GM19372 (cell line): ENCODE measurements at regions not wholly inside any gene's neighbourhood (a gene's known extent, or its start where the extent isn't known, plus 50 kb on each side); places are given as distances from the start of the nearest gene placed in this dataset.
"Not testable (repeated sequence)": the region's sequence is repeated elsewhere in the genome, so short reads cannot be mapped to it uniquely, and the experiment has no call there.

Experiments used
- ATAC-seq: cut with Tn5 transposase; IDR thresholded peaks from one replicate; pipeline ENCODE4 v1.9.1; 2021; ENCODE audit warnings: mild to moderate bottlenecking, low read depth, moderate library complexity; ENCODE audit not compliant: unreplicated experiment

DNA sequence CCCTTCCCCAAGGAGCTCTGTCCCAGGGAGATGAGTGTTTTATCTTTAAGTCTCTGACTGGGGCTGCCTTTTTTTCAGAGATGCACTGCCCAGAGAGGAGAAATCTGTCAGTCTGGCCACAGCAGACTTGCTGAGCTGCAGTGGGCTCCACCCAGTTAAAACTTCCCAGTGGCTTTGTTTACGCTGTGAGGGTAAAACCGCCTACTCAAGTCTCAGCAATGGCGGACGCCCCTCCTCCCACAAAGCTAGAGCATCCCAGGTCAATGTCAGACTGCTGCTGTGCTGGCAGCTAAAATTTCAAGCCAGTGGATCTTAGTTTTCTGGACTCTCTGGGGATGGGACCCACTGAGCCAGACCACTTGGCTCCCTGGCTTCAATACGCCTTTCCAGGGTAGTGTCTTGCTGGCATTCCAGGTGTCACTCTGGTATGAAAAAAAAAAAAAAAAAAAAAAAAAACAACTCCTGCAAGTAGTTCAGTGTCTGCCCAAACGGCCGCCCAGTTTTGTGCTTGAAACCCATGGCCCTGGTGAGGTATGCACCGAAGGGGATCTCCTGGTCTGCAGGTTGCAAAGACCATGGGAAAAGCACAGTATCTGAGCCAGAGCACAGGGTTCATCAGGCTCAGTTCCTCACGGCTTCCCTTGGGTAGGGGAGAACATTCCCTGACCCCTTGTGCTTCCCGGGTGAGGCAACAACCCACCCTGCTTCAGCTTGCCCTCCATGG is 1616.1 kb upstream of the ADGRL3 start:
- no peak for ATAC-seq

DNA sequence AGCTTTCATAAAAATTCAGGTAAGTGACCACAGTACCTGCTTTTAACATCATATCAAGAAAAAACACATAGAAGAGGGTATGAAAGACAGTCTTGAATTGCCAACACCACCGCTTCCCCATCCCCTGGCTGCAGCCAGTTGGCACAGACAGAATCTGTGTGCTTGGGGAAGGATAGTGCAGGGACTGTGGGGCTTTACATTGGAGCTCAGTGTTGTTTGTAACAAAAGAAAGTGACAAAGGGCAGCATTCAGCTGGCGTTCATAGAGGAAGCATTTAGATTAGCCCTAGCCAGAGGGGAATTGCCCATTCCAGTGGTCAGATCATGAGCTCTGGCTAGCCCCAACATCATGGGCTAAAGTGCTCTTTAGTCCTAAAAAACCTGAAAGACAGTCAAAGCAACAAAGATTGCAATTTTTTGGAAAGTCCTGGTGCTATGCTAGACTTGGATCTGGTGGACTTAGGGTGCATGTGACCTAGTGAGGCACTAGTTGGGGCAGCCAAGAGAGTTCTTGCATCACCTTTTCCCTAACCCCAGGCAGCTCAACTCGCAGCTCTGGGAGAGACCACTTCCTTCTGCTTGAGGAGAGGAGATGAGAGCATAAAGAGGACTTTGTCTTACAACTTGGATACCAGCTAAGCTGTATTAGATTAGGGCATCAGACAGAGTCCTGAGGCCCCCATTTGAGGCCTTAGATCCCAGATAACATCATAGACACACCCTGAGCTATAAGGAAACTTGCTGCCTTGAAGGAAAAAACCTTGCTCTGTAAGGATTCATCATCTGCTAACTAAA is 1602.4 kb upstream of the ADGRL3 start:
- ATAC-seq = no peak

DNA sequence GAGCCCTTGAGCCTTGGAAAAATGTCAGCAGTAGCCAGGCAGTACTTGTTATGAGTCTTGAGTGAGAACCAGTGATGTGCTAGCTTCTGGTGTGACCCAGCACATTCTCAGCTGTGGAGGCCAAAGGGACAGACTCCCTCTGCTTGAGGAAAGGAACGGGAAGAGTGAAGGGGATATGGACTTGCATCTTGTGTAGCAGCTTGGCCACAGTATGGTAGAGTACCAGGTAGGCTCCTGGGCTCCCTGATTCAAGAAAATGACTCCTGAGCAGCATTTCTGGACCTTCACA is 1601.9 kb upstream of the ADGRL3 start:
- ATAC-seq = no peak

DNA sequence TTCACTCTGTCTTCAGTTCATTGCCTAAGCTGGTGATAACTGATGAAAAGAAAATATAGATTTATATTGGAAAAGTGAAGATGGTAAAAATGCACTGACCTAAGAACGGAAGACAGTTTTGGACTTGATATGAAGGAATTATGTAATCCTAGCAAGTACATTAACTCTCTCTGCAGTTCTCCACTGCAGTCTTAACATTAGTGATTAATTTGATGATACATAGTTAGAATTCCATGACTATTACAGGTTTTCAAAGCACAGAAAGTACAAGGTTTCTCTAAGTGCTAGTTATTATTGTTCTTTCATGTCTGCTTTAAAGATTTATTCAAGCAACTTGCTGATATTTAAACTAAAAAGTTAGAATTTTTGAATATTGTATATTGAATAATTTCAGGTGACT is 1591.7 kb upstream of the ADGRL3 start:
- no peak for ATAC-seq

DNA sequence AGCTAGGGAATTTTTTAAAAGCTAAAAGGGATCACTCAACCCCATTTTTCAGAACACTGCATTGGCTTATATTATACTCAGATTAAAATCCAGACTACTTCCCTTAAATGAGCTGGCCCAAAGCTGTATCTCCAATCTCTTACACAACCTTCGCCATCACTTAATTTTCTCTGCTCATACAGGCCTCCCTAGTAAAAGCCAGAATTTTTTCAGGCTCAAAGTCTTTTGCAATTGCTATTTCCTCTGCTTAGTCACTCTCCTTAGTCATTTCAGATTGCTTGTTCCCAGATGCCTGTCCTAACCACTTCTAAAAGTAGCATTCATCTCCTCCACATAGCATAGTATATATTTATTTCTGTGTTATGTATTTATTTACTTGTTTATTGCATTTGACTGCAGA is 1587.9 kb upstream of the ADGRL3 start:
- ATAC-seq = no peak

DNA sequence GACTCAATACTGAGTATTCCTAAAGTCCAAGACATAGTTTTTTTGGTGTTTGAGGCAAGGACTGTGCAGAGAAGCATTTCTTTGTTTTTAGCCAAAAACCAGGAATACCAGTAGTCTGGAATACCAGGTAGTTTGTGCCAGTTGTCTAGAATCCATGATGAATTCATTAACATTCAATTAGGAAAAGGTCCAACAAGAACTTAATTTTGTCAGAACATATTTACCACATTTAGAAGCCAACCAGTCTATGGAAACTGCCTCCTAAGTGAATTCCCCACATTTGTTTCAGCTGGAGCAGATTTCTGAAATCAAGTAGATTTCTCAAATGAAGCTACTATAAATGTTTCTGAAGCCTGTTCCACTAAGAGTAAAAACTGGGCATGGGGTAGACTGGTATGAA is 1584.8 kb upstream of the ADGRL3 start:
- ATAC-seq = no peak

DNA sequence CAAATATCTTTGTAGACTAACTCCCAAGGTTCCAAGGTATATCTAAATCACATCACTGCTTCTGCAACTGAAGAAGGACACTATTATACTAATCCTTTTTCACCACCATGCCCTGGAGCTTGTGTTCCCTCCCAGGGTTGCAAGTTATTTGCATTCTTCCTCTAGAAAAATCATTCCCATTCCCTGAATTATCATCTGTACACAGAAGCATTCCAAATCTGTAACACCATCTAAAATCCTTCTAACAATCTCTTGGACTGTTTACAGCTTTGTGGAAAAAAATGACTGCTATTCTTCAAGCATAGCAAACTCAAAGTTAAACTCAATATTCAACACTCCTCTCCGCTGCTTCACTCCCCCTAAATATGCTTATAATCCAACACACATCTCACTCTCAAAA is 1570.8 kb upstream of the ADGRL3 start:
- ATAC-seq = no peak

DNA sequence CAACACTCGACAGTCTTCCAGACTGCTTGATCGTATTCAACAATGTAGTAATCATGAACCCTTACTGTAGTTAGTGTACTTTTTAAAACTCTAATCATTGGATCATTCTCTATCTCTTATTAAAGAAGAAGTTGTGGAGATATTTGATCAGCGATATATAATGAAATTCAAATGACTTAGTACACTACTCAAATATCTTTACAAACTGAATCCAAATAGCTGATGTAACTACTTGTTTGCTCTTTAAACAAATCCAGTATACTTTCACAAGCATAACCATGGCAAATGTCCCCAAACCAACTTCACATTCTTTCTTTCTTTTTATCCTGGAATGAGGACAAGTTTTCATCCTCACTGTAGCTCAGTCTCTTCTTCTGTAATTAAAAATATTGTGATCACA is 1569.9 kb upstream of the ADGRL3 start:
- ATAC-seq = no peak

DNA sequence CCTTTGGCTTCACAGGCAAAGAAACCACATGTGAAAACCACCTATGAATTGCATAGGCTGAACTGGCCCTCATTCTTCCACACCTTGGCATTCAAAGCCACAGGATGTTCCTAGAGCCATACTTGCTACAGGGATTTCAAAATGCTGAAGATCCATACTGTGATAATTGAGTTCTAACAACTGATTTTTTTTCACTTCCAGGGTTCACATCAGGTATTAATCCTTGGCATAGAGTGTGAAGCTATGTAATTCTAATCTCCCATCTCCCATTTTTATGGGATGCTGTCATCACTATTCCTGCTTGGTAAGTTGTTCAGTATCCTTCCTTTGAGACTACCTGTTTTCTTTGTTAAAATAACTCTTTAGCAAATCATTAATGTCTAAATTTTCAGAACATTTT is 1569.2 kb upstream of the ADGRL3 start:
- ATAC-seq = no peak

DNA sequence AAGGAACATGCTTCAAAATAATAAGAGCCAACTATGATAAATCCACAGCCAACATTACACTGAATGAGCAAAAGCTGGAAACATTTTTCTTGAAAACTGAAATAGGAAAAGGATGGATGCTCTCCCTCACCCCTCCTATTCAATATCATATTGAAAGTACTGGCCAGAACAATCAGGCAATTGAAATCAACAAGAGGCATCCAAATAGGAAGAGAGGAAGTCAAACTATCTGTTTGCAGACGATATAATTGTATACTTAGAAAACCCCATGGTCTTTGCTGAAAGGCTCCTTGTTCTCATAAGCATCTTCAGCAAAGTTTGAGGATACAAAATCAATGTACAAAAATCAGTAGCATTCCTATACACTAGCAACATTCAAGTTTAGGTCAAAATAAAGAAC is 1562.5 kb upstream of the ADGRL3 start:
- no peak for ATAC-seq

DNA sequence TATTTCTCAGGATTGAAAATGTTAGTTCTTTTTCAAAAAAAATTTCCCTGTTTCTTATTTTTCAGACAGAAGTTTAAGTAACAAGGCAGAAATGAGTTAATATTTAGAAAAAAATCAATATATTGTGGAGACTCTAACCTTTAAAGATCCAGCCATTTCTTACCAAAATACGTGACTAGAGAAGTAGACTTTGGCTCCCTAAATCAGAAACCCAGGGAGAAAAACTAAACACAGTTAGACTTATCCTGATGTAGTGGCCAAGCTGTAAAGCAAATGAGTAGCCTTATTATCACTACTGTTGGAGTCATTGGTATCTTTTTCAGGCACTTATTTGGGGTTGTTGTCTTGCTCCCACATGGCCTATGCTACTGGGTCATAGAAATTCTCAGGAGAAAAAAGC is 1556.4 kb upstream of the ADGRL3 start:
- ATAC-seq = no peak

DNA sequence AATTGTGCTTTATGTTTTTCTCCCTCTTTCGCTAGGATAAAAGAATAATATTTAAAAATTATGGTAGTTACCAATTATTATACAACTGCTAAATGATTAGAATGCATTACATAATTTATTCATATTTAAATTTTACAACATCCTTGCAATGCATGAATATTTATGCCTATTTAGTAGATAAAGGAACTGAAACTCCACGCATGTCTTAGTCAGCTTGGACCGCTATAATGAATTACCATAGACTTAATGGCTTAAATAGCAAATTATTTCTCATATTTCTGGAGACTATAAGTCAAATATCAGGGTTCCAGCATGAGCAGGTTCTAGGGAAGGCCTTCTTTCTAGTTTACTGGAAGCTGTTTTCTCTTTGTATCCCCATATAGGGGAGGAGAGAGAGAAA is 1555.4 kb upstream of the ADGRL3 start:
- no peak for ATAC-seq

DNA sequence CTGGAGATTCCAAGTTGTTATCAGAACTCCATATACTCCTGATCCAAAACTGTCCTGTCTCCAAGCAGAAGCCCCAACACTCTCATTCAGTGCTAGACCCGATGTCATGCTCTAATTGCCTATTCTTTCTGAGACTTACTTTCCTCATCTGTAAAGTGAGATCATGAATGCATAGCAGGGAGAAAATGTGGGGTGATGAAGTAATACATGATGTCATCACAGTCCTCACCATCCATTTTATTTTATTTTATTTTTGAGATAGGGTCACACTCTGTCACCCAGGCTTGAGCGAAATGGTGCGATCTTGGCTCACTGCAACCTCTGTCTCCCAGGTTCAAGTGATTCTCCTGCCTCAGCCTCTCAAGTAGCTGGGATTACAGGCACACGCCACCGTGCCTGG is 1554.0 kb upstream of the ADGRL3 start:
- no peak for ATAC-seq

DNA sequence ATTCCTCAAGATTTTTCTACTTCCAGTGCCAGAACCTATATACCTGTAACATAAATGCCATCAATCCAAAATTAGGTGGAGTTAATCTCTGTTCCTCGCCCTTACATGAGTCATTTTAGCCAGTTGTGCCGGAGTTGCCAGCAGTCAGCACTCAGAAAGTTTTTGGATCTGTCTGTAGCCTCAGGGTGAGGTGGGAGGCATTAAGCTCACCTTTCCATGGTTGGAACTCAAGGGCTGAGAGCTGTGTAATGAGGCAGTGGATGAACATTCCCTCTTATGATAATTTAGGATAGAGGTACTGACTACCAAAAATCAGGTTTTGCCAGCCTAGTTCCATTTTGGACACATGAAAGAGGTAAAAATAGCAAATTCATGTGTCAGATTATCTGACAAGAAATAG is 1553.1 kb upstream of the ADGRL3 start:
- no peak for ATAC-seq

DNA sequence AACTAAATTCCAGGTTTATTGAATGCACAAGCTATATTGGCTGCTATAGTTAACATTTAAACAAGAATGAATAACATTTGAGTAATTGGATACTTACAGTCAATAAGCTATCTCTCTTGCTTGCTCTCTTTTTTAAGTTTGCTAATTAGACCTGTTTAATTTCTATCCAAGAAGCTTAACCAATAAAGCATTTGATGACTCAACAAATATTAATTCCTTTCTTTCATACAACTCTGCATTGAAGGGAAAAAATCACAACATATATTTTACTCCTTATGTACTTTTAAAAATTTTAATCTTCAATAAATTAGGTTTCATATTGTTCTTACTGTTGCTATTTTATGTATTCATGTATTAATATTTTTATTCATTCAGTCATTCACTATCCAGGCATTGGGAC is 1552.6 kb upstream of the ADGRL3 start:
- no peak for ATAC-seq

DNA sequence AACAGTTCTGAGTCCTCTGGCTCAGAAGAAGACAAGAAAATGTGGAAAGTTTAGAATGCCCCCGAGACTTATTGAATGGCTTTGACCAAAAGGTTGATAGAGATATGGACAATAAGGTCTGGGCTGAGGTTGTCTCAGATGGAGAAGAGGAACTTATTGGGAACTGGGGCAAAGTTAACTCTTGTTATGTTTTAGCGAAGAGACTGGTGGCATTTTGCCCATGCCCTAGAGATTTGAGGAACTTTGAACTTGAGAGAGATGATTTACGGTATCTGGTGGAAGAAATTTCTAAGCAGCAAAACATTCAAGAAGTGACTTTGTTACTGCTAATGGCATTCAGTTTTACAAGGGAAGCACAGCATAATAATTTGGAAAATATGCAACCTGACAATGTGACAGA is 1549.3 kb upstream of the ADGRL3 start:
- no peak for ATAC-seq

DNA sequence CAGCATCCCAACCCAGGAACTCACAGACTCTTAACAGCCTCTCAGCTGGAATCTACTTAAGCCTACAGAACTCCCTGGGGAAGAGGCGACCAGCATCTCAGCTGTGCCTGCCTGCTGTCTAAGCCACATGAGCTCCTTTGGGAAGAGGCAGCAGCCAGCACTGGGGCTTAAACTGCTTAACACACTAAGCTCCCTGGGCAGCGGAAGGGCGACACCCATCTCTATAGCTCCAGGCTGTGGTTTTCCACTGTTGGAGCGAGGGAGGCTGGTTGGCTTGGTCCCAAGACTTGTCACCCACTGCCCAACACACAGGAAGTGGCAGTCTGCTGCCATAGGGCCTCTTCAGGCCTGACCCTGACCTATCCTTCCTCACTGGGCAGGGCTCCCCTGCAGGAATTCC is 1544.1 kb upstream of the ADGRL3 start:
- no peak for ATAC-seq

DNA sequence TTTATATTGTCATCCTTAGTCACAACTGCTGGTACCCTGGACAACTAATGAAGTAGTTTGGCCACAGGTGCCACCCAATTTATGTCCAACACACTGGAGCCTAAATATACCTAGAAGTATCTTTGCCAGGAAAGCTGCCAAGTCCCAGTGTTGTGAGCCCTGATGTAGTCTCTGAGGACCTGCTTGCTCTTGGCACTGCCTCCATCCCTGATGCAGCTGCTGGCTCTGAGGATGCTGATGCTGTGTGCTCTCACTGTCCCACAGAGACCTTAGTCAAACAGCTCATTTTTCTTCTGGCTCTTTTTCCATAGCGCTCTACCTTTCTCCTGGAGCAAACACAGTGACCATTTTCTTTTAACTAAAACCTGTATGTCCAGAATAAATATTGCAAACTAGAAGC is 1535.4 kb upstream of the ADGRL3 start:
- ATAC-seq = no peak

DNA sequence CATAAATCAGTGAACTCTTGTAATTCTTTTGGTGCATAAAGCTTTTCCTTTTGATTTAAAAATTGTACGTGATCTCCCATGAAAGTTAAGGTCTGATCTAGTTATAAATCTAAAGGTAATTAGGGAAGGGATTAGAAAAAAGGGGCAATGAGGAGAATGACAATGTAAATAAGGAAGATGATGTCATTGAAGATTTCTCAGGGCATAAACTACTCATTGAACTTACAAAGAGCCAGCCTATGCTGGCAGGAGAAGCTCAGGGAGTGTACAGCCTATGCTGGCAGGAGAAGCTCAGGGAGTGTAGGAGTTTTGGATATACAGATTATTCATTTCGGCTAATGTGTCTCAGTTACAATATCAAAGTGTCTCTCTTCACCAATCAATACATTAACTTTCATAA is 1533.5 kb upstream of the ADGRL3 start:
- ATAC-seq = no peak

DNA sequence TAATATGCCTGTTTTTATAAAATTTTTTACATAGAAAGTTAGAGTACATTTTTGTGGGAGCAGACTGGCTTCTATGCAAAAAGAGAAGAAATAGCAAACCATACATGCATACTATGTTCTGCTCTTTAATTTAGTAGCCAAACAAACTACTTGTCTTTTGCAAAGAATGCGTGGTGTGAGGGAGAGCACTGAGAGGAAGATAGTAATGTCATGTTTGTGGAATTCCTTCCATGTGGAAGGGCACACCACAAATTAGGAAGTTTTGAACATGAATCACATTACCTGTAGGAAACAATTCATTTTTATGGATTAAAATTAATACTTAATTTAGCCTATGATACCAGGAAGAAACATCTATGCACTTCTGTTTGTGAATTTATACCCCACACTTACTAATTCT is 1529.1 kb upstream of the ADGRL3 start:
- no peak for ATAC-seq

DNA sequence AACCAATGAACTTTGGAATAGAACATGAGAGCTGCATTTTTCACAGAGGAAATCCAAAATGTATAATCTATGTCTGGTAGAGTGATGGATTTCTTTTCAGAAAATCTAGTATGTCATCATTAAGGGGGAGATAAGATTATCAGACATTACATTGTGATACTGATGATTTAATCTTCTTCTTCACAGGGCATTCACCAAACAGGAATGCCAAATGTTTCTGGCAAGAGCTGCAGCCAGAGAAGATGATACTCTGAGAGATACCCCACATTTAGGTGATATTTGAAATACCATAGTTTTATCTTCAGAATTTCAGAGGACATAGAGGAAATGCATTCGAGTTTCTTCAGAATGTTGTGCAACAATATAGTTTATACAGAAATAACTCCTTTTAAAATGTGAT is 1523.7 kb upstream of the ADGRL3 start:
- ATAC-seq = no peak

DNA sequence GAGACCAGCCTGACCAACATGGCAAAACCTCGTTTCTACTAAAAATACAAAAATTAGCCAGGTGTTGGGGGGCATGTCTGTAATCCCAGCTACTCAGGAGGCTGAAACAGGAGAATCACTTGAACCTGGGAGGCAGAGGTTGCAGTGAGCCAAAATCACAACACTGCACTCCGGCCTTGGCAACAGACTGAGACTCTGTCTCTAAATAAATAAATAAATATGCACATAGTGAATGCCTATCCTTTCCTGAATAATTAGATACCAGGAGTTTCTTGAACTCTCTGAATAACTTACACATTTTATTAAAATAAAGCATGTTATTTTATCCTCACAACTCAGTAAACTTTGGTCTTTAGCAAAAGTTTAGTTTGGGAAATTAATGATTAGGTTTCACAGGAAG is 1523.1 kb upstream of the ADGRL3 start:
- not testable (repeated sequence) for ATAC-seq

DNA sequence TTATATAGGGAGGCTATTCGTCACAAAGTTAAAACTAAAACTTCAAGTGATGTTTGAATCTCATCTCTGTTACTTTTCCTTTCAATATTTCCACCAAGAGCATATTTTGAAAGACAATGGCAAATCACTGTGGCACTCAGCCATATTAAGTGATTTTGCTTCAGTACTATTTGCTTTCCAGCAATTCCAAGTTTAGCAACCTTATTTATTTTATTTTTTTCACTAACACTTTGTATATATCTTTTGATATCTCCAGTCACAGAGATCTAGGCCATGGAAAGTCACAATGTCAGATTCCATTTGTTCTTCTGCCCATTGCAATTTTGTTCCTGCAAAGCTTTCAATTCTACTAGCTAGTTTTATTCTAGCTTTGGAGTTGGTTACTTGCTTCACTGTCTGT is 1514.5 kb upstream of the ADGRL3 start:
- ATAC-seq = no peak
